DND-41 (cell line): ENCODE measurements at regions not wholly inside any gene's neighbourhood (a gene's known extent, or its start where the extent isn't known, plus 50 kb on each side); places are given as distances from the start of the nearest gene placed in this dataset.

Experiments used
- EZH2 ChIP-seq: IDR thresholded peaks from 3 replicates; pipeline ENCODE4 v1.6.1; 2012; ENCODE audit warnings: borderline replicate concordance, low read depth, mild to moderate bottlenecking, moderate library complexity, low read length, inconsistent platforms; ENCODE audit not compliant: severe bottlenecking
- TF ChIP-seq, protein P1 (sequence below): IDR thresholded peaks from 2 replicates; pipeline ENCODE4 v1.5.1; 2012; ENCODE audit warnings: borderline replicate concordance, low read length, moderate library complexity, mild to moderate bottlenecking; ENCODE audit not compliant: poor library complexity, severe bottlenecking; ENCODE audit errors: extremely low read depth

DNA sequence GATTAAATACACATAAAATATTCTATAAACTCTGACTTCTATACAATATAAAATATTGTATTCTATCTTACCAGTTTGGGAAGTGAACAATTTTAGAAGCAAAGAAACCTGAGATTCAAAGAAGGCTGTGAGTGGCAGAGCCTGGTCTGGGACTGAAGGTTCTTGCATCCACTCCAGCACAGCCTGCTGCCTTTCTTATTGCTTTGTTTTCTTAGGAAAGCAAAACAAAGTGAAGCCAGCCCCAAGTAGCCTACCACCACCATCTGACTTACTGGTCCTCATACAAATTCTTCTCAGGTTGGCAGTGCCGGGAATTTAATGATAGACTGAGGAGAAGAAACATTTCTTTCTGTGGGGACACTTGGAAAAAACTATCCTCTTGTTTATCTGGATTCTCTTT lies 129.7 kb upstream of the SMAD1 start:
- TF ChIP-seq, protein P1, sequence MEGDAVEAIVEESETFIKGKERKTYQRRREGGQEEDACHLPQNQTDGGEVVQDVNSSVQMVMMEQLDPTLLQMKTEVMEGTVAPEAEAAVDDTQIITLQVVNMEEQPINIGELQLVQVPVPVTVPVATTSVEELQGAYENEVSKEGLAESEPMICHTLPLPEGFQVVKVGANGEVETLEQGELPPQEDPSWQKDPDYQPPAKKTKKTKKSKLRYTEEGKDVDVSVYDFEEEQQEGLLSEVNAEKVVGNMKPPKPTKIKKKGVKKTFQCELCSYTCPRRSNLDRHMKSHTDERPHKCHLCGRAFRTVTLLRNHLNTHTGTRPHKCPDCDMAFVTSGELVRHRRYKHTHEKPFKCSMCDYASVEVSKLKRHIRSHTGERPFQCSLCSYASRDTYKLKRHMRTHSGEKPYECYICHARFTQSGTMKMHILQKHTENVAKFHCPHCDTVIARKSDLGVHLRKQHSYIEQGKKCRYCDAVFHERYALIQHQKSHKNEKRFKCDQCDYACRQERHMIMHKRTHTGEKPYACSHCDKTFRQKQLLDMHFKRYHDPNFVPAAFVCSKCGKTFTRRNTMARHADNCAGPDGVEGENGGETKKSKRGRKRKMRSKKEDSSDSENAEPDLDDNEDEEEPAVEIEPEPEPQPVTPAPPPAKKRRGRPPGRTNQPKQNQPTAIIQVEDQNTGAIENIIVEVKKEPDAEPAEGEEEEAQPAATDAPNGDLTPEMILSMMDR: no peak
- TF ChIP-seq EZH2: no peak
